CD4-positive, alpha-beta T cell treated with Interleukin-6 at 100 ng/mL for 8 hours (primary cell): ENCODE measurements at regions not wholly inside any gene's neighbourhood (a gene's known extent, or its start where the extent isn't known, plus 50 kb on each side); places are given as distances from the start of the nearest gene placed in this dataset.
A peak's percentile ranks its signal among the peaks of the same experiment; 100 is the strongest.
"Not testable (repeated sequence)": the region's sequence is repeated elsewhere in the genome, so short reads cannot be mapped to it uniquely, and the experiment has no call there.

Experiments used
- DNase-seq: peaks from one replicate; pipeline ENCODE4 v3.0.0-alpha.2; 2020; ENCODE audit warnings: mixed read lengths, low spot score

DNA sequence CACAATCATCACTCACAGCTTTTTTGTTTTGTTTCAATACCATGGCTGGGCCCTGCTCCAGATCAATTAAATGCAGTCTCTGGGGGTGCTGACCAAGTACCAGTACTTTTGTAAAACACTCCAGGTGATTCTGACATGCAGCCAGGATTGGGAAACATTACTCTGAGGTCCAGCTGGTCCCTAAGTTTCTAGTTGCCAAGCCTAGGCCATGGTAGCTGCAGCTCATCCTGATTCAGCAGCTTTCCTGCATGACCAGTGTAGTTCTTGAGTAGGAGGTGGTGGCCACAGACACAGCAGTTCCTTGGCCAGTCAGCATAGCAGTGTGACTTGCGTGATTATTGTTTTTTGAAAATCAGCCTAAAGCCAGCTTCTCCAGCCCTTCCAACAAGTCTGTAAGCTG is 859.1 kb downstream of the DIAPH3 start:
- DNase-seq, result no peak

DNA sequence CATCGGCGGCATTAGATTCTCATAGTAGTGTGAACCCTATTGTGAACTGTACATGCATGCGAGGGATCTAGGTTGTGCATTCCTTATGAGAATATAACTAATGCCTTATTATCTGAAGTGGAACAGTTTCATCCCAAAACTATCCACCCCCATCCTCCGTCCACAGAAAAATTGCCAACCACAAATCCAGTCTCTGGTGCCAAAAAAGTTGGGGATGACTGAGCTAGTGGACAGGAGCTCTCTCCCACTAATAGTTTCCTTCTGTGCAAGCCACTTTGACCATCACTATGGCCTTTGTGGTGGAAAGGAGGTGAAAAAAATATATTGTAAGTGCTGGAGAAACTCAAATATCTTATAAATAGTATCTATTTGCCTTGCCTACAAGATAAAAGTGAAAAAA is 857.8 kb downstream of the DIAPH3 start:
- DNase-seq, result no peak

DNA sequence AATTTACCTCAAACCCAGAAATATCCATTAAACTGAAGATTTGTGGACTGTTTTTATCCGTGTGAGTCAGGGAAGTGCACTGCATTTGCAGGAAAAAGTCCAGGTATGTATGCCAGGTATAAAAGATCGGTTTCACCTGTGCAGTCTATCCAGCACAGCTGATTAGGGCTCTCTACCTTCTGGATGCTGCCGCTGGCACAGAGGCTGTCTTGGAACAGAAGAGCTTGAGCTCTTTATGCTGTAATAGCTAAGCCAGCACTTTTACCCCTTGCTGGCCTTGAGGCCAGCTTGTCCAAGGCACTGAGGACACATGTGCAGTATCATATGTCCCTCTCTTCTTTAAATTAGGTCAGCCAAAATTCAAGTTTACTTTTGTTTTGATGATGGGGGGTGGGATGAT is 851.0 kb downstream of the DIAPH3 start:
- no peak for DNase-seq

DNA sequence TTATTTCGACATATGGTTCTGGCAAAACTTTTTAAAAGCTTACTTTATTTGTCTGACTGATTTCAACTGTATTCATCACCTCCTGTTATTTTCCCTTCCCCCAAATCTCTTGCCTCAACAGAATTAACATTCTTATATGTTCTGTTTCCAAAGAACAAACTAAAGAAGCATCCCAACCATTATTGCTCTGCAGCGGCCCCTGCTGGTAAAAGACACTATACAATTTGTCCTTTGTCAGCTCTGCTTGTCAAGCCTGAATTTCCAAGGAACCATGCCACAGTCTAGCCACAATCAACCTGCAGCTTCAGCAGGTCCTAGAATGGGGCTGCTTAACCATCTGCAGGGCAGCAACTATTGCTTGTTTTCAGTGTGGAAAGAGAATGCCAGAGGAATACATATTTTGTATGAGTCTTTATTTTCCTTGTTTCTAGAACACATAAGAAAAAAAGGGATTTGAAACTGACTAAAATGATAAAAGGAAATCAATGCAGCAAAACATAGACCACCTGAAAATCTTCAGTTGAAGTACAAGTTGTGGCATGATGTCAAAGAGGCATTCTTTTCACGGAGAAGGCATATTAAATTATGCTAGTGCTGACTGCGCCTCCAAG is 845.3 kb downstream of the DIAPH3 start:
- DNase-seq, result peak; percentile 3

DNA sequence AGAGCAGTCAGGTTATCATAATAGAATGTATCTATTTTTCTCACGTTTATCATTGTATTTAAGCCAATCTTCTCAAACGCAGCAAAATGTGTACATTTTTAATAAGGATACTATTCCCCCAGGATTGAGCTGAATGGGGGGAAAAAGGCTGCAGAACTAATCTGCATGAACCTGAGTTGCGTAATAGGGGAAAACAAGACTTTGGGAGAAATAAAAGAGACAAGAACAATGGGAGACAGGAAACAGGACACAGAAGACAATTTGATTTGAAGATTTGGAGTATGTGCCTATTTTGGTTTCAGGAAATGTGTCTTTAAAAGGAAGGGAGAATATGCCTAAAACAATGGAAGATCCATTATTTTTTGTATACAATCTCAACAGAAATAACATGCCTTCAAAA is 844.5 kb downstream of the DIAPH3 start:
- no peak for DNase-seq

DNA sequence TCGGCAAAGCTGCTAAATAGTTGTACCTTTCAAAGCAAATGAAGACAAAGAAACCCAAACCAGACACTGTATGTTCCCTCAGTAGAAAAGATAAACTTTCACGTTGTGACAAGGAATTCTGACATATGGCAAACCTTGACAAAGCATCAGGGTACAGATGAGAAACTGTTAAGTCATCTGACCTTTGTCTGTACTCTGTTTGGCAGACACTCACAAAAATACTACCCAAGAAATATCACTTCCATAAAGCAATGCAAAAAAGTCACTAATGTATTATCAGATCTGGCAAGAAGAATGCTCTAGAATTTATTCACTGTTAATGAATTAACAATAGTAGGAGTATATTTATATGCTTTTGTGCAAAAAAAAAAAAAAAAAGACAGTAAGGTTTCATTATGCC is 843.7 kb downstream of the DIAPH3 start:
- no peak for DNase-seq

DNA sequence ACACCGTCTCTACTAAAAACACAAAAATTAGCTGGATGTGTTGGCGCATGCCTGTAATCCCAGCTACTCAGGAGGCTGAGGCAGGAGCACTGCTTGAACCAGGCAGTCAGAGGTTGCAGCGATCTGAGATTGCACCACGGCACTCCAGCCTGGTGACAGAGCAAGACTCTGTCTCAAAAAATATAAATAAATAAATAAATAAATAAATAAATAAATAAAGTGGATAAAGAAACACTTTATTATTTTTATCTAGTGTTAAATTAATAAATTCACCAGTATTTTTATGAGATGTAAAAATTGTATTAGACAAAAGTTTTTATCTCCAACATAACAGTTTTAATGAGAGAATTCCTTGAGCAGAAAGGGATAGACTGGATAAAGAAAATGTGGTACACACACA is 839.3 kb downstream of the DIAPH3 start:
- DNase-seq, result not testable (repeated sequence)

DNA sequence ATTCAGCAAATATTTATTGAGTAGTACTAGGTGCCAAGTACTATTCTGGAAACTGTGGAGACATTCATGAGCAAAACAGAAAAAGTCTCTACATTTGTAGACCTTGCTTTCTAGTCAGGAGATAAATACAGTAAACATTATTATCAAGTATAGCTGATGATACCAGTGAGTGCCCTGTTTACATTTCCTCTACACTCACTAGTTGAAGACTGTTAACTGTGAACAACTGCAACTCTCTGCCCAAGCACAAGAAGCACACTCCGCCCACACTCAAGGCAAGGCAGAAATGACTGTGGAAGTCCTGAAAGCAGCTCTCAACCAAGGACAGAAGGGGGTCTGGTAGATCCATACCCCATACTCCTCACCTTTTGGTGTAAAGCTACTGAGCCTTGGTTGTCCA is 837.0 kb downstream of the DIAPH3 start:
- DNase-seq, result no peak

DNA sequence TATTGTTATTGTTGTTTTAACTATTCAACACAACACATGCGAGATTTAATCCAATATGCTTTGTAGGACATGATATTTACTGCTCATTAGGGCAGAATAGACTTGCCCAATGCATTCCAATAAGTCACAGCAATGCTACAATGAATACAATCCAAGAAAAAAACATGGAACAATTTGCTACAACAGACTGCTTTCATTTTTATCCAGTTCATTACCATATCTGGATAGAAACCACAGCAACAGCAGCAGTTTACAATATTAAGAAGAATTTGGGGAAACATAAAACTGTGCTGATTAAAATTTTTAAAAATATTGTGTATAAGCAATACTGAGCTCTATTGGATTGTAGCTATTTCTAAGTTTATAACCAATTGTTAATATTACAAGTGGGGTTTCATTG is 833.0 kb downstream of the DIAPH3 start:
- no peak for DNase-seq

DNA sequence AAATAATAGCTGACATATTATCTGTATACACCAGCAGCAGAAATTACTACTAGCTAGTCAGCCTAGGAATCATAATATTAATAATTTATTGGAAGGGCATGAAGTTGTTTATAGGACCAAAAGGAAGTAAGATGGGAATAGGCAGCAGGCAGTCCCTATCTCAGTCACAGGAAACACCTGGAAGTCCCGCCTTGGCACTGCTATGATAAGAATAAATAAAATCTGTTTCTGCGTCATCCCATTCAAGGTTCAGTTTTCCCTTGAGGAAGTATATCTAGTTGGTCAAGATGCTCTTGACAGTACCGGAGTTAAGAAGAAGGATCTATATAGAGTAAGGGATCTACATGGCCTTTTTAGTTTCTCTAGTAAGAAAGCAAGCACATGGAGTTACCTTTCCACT is 830.8 kb downstream of the DIAPH3 start:
- DNase-seq, result no peak

DNA sequence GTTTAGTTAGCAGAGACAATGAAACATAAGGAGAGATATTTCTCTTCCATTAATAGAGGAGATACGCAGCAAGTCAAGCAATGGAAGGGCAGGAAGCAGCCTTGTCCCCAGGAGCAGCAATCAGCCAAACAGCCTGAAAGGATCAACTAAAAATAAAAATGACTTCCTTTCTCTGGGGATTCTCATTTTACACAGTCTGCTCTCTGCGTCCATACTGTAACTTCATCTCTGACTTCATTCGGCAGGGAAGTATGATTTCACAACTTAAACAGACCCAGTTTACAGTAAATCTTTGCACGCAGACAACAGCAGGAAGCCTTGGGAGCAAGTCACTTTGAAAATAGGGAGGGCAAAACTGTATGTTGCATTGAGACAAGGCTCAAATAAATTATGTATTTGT is 826.7 kb downstream of the DIAPH3 start:
- no peak for DNase-seq

DNA sequence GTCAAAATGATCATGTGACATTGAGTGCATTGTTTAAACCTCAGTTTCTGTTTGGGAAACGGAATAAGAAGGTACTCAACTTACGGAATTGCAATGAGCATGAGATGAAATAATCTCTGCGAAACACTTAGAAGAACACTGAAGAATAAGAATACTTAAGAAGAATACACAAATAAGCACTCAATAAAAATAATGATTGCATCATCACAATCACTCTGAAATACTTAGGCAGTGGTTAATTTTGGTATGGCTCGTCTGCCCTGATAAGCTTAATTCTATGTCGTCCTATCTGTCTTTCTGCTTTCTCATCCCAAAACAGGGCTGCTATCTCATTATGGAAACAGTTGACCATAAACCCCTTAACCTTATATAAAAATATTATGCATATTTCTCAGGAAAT is 823.6 kb downstream of the DIAPH3 start:
- no peak for DNase-seq

DNA sequence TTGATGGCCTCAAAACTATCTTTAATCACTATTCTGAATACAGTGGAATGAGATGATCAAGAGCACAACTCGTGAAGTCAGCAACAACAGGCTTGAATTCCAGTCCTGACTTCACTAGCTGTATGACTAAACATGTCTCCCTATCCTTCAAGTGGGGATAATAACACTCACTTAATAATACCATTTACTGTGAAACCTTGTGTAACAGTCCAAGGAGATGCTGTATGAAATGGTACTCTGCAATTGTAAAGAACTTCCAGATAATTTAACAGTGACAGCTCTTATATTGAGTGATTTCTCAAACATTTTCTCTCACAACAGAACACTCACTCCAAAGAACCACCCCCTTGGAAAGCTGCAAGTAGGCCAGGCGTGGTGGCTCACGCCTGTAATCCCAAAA is 823.1 kb downstream of the DIAPH3 start:
- DNase-seq, result no peak

DNA sequence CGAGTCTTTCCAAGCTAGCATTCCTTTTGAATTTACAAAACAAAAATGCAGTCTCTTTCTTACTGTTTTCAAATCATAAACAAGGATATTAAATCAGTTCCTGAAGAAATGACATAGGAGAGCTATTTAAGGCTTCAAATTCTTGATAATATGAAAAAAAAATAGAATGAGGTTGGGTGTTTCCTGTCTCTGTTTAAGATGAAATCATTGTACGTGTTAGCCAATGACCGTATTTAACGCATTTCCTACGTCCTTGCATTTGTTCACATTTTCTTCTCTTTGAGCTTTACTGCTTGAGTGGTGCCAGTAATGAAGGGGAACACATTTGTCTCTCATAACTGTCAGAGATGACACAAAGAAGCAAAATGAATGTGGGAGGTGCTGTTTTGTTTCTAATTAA is 821.3 kb downstream of the DIAPH3 start:
- no peak for DNase-seq

DNA sequence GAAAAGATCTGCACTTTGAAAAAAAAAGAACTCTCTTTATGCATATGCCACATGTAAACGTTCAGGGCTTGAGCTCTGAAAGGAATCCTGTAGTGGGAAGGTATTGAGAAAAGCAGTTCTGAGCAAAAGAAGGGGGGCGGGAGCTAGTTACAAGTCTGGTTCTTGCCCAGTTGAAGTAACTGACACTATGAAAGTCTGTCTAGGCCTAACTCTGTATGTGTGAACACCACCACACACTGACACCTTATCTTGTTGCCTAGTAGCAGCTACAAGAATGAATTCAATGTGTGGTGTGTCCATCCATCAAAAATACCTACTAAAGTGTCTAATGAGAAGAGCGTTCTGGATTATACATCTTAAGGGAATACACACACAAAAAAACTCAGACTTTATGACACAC is 820.6 kb downstream of the DIAPH3 start:
- DNase-seq, result no peak

DNA sequence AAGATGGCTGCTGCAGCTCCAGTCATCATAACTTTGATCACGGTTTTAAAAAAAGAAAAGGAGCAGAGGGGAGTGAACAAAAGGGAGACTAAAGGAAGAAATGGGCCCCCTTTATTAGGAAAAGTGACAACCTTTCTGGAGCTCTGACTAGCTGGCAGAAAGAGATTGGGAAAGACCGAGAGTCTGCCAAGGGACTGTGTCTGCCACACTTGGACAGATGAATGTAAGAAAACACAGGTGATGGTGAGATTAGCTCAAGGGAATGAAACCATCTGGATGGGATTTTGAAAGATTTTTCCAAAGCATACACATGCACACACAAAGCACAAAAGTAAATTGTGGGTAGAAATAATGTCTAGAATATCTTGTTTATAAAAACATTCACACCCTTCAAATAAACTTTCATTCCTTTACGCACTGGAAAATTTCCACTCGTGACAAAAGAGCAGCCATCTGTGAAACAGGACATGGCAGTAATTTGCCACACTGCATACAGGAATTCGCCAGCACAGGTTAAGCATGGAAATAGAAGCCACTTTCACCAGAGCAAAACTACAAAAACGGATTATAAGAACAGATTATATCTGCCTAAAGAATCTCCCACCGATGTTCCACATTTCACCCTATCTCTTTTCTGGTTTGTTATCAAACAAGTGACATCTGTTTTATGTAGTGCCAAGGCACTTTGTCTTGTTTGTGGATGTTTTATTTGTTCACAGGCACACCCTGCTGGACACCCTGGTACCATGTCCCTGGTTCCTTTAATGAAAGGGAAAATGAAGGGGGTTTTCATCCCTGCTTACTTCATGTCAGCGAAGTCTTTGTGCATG is 819.5 kb downstream of the DIAPH3 start:
- DNase-seq, result no peak

DNA sequence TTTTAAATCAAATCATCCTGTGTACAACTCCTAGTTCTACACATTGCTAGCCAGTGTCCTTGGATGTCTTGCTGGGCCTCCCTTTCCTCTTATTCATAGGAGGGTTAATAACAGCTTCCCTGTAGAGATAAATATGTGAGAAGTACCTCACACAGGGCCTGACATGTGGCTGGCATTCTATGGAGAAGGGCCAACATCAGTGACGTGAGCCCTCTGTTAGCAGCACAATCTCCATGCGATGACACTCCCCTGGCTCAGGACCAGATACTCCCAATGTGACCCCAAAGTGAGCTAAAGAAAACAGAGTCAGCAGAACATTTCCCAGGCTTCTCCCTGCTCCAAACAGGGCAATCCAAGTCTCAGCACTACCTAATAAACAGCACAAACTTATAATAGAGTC is 818.4 kb downstream of the DIAPH3 start:
- no peak for DNase-seq

DNA sequence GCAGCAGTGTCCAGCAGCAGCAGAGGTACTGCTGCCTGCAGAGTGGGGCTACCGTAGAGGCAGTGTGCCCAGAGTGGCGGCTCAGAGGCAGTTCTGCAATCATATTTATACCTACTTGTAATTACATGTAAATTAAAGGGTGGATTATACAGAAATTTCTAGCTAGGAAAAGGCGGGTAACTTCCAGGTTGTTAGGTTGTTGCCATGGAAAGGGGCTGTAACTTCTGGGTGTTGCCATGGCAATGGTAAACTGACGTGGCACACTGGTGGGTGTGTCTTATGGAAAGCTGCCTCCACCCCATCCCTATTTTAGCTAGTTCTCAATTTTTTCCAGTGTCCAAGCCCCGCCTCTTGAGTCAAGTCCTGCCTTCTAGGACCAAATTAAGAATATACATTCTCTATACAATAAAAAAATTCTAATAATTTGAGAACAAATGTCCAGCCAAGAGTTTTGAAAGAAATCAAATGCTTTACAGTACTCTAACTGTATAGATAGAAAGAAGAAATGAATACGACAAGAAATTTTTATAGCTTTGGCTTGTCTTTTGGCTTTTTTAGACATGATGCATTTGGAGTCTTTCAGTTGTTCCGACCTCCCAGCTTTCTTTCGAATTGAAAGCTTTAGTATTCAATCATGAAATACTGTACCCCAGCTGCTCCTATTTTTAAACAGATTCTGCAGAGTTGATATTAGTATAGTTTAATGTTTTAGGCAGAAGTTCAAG is 816.6 kb downstream of the DIAPH3 start:
- no peak for DNase-seq

DNA sequence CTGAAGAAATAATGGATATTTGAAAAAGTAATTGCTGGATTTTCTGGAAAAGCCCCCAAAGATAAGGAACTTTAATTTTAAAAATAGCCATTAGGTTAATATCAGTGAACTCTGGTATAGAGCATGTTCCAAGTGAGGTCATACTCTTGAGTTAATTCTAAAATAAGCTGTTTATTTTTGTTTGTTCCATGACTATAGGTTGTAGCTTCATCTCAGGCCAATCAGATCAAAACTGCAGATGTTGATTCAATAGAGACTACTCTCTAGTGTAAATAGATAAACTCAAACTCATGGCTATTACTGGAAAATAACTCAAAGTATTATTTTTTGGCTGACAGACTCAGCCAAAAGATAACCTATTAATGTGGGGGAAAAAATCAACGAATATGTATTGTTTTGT is 815.1 kb downstream of the DIAPH3 start:
- DNase-seq, result no peak

DNA sequence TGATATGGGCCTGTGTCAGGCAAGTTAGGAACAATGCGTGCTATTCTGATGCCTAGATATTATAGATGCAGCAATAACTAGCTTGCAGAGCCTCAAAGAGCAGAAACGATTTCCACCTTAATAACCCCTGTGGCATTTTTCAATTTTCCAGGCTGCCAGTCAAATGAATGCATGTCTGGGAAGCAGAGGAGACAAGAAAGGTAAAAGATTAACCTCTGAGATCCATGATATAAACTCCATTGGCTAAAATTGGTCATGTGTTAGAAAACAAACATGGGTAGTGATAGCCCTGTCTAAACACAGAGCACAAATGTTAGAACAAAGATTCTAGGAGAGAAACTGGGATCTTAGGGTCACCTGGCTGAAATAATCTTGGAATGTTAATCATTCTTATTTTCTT is 811.1 kb downstream of the DIAPH3 start:
- DNase-seq, result no peak

DNA sequence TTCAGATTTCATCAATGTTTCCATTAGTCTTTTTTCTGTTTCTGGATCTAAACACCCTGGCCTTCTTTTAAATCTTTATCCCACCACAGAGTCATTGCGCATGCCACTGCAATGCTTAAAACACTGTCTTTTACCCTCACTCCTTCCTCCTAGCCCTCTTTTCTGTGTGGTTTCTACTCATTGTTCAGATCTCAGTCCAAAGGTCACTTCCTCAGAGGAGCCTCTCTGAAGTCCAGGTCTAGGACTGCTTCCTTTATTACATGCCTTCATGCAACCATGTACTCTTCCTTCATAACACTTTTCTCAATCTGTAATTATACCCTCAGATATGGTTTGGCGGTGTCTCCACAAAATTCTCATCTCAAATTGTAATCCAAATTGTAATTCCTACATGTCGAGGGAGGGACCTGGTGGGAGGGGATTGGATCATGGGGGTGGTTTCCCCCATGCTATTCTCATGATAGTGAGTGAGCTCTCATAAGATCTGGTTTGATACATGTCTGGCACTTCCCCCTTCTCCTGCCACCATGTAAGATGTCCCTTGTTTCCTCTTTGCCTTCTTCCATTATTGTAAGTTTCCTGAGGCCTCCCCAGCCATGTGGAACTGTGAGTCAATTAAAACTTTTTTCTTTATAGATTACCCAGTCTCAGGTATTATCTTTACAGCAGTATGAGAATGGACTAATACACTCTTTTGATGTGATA is 808.9 kb downstream of the DIAPH3 start:
- DNase-seq, result no peak

DNA sequence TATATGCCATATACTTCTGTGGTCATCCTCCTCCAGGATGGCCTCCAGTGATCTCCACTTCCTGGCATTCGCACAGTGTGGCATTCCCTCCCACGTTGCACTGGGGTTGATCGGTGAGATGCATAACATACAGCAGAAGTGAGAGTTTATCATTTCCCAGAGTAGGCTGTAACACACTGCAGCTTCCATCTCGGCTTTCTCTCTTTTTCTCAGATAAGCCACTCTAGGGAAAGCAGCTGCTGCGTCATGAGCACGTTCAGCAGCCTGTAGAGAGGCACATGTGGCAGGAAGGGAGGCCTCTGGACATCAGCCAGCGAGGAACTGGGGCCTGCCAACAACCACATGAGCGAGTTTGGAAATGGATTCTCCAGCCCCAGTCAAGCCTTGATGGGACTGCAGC is 807.1 kb downstream of the DIAPH3 start:
- no peak for DNase-seq

DNA sequence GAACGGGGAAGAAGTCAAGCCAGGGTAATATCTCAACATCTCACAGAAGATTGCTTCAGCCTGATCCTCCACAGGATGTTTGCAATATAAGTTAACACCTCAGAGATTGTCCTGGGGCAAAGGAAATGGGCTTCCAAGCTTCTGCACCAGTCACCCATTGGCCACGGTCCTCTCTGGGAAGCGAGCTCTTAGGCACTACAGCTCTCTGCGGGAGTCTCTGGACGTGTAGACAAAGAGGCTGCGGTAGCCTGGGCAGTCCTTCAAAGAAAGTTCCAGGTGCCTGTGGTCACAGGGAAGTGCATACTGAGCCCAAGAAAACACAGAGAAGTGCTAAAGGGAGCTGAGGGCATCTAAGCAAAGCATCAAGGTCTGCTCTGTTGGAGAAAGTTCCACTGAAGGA is 805.7 kb downstream of the DIAPH3 start:
- DNase-seq, result no peak
